Nephron (organoid): ENCODE measurements at regions not wholly inside any gene's neighbourhood (a gene's known extent, or its start where the extent isn't known, plus 50 kb on each side); places are given as distances from the start of the nearest gene placed in this dataset.

Source experiments
- H3K27ac Mint-ChIP-seq, 3 experiments: 2 replicates each; pipeline ENCODE4 v1.8.0; 2020; ENCODE audit warnings: mixed read lengths in 3 of 3, mild to moderate bottlenecking in 2 of 3, moderate library complexity in 1 of 3
- H3K27me3 Mint-ChIP-seq: 2 replicates; pipeline ENCODE4 v1.8.0; 2021; ENCODE audit warnings: low read depth, mild to moderate bottlenecking, moderate library complexity, mixed read lengths
- H3K36me3 Mint-ChIP-seq: 2 replicates; pipeline ENCODE4 v1.8.0; 2020; ENCODE audit warnings: low read depth, mixed read lengths
- H3K4me1 Mint-ChIP-seq: 2 replicates; pipeline ENCODE4 v1.8.0; 2020; ENCODE audit warnings: mixed read lengths
- H3K4me3 Mint-ChIP-seq, 3 experiments: 2 replicates each; pipeline ENCODE4 v1.8.0; 2020; ENCODE audit warnings: mild to moderate bottlenecking in 3 of 3, mixed read lengths in 3 of 3, moderate library complexity in 2 of 3
- H3K9me3 Mint-ChIP-seq: 2 replicates; pipeline ENCODE4 v1.8.0; 2020; ENCODE audit warnings: mixed read lengths
- CTCF ChIP-seq, 3 experiments: fragments of 200-600 bp; sonication (generic); IDR thresholded peaks; one replicate each; pipeline ENCODE4 v1.5.0; 2021; ENCODE audit warnings: antibody characterized with exemption in 3 of 3; ENCODE audit not compliant: unreplicated experiment in 3 of 3

- no peak for TF ChIP-seq CTCF (IDR thresholded peaks at IDR 0.05; ENCODE audit: unreplicated experiment in 3 of 3)
- no peaks in the 10 kb centered on the region for H3K36me3 Mint-ChIP-seq
- no peaks in the 10 kb centered on the region for H3K4me1 Mint-ChIP-seq
- no peaks in the 10 kb centered on the region for H3K27me3 Mint-ChIP-seq
- H3K9me3 Mint-ChIP-seq, result no peaks in the 10 kb centered on the region
- no peak overlapping the region for H3K27ac Mint-ChIP-seq
- H3K4me3 Mint-ChIP-seq, result no peak overlapping the region
Measured at GRCh38 chr3:110815008-110815583, 256.5 kb upstream of the NECTIN3 start.

- no peak for TF ChIP-seq CTCF (IDR thresholded peaks at IDR 0.05; ENCODE audit: unreplicated experiment in 3 of 3)
- no peaks in the 10 kb centered on the region for H3K9me3 Mint-ChIP-seq
- no peaks in the 10 kb centered on the region for H3K27me3 Mint-ChIP-seq
- no peaks in the 10 kb centered on the region for H3K4me1 Mint-ChIP-seq
- H3K27ac Mint-ChIP-seq, result no peak overlapping the region
- H3K4me3 Mint-ChIP-seq, result no peak overlapping the region
- no peaks in the 10 kb centered on the region for H3K36me3 Mint-ChIP-seq
Measured at GRCh38 chr3:110816008-110816407, 255.6 kb upstream of the NECTIN3 start.

- H3K27ac Mint-ChIP-seq, result no peak overlapping the region
- no peaks in the 10 kb centered on the region for H3K27me3 Mint-ChIP-seq
- H3K4me3 Mint-ChIP-seq, result no peak overlapping the region
- TF ChIP-seq CTCF (IDR thresholded peaks at IDR 0.05; ENCODE audit: unreplicated experiment in 3 of 3), result no peak
- H3K36me3 Mint-ChIP-seq, result no peaks in the 10 kb centered on the region
- H3K4me1 Mint-ChIP-seq, result no peaks in the 10 kb centered on the region
- peaks cover under 1% of the 10 kb centered on the region for H3K9me3 Mint-ChIP-seq
Measured at GRCh38 chr3:110821586-110821985, 250.0 kb upstream of the NECTIN3 start.

GRCh38 chr3:110822971-110823370 lies 248.6 kb upstream of the NECTIN3 start:
- Mint-ChIP-seq H3K36me3 (no peaks in the 10 kb centered on the region), H3K4me3 (no peak overlapping the region), H3K27me3 (no peaks in the 10 kb centered on the region), H3K27ac (no peak overlapping the region), H3K4me1 (no peaks in the 10 kb centered on the region), H3K9me3 (peaks cover 2% of the 10 kb centered on the region)
- no peak for TF ChIP-seq CTCF (IDR thresholded peaks at IDR 0.05; ENCODE audit: unreplicated experiment in 3 of 3)

GRCh38 chr3:110846971-110847370 lies 224.6 kb upstream of the NECTIN3 start:
- Mint-ChIP-seq H3K27ac (no peak overlapping the region), H3K4me3 (no peak overlapping the region), H3K36me3 (peaks cover 12% of the 10 kb centered on the region), H3K27me3 (no peaks in the 10 kb centered on the region), H3K4me1 (peaks cover 20% of the 10 kb centered on the region), H3K9me3 (peaks cover 15% of the 10 kb centered on the region)
- no peak for TF ChIP-seq CTCF (IDR thresholded peaks at IDR 0.05; ENCODE audit: unreplicated experiment in 3 of 3)

- Mint-ChIP-seq H3K27me3 (no peaks in the 10 kb centered on the region), H3K27ac (no peak overlapping the region), H3K9me3 (peaks cover 10% of the 10 kb centered on the region), H3K4me3 (no peak overlapping the region), H3K36me3 (peaks cover 12% of the 10 kb centered on the region), H3K4me1 (peaks cover 20% of the 10 kb centered on the region)
- TF ChIP-seq CTCF (IDR thresholded peaks at IDR 0.05; ENCODE audit: unreplicated experiment in 3 of 3), result no peak
Measured at GRCh38 chr3:110849064-110849463, 222.6 kb upstream of the NECTIN3 start.
